HS-5 (cell line): ENCODE measurements at regions not wholly inside any gene's neighbourhood (a gene's known extent, or its start where the extent isn't known, plus 50 kb on each side); places are given as distances from the start of the nearest gene placed in this dataset.

ENCODE experiments used
- DNase-seq: peaks from one replicate; pipeline ENCODE4 v3.0.0-alpha.2; 2012; ENCODE audit warnings: low read depth

- no peak for DNase-seq
These were observed 492.5 kb upstream of the CFAP20DC start for GRCh38 chr3:59542276-59542675.

GRCh38 chr3:59540696-59541095 is 490.9 kb upstream of the CFAP20DC start:
- DNase-seq = no peak

GRCh38 chr3:59540241-59540640 is 490.4 kb upstream of the CFAP20DC start:
- no peak for DNase-seq

GRCh38 chr3:59538753-59539432 is 489.1 kb upstream of the CFAP20DC start:
- no peak for DNase-seq

GRCh38 chr3:59535791-59536221 is 486.0 kb upstream of the CFAP20DC start:
- no peak for DNase-seq

- no peak for DNase-seq
These were observed 482.2 kb upstream of the CFAP20DC start for GRCh38 chr3:59531994-59532393.

- DNase-seq = no peak
These were observed 481.4 kb upstream of the CFAP20DC start for GRCh38 chr3:59531066-59531745.

- DNase-seq = no peak
These were observed 478.4 kb upstream of the CFAP20DC start for GRCh38 chr3:59528251-59528650.

GRCh38 chr3:59527493-59527892 is 477.7 kb upstream of the CFAP20DC start:
- DNase-seq = no peak

GRCh38 chr3:59526999-59527398 is 477.2 kb upstream of the CFAP20DC start:
- DNase-seq = no peak

GRCh38 chr3:59522550-59522949 is 472.7 kb upstream of the CFAP20DC start:
- no peak for DNase-seq

- no peak for DNase-seq
These were observed 469.3 kb upstream of the CFAP20DC start for GRCh38 chr3:59519094-59519493.

GRCh38 chr3:59518283-59519055 is 468.6 kb upstream of the CFAP20DC start:
- DNase-seq = no peak

- no peak for DNase-seq
These were observed 467.6 kb upstream of the CFAP20DC start for GRCh38 chr3:59517388-59517787.

- no peak for DNase-seq
These were observed 466.1 kb upstream of the CFAP20DC start for GRCh38 chr3:59515966-59516365.

- DNase-seq = no peak
These were observed 465.1 kb upstream of the CFAP20DC start for GRCh38 chr3:59514865-59515482.

- DNase-seq = no peak
These were observed 463.7 kb upstream of the CFAP20DC start for GRCh38 chr3:59513570-59513969.

GRCh38 chr3:59512066-59512465 is 462.2 kb upstream of the CFAP20DC start:
- DNase-seq = no peak

GRCh38 chr3:59510576-59510975 is 460.8 kb upstream of the CFAP20DC start:
- DNase-seq = no peak

GRCh38 chr3:59508273-59508672 is 458.4 kb upstream of the CFAP20DC start:
- DNase-seq = no peak

- DNase-seq = no peak
These were observed 456.4 kb upstream of the CFAP20DC start for GRCh38 chr3:59506191-59506590.

- no peak for DNase-seq
These were observed 453.6 kb upstream of the CFAP20DC start for GRCh38 chr3:59503441-59503840.

- DNase-seq = peak; percentile 83
These were observed 453.0 kb upstream of the CFAP20DC start for GRCh38 chr3:59502806-59503205.
